ENCODE measurements at regions not wholly inside any gene's neighbourhood (a gene's known extent, or its start where the extent isn't known, plus 50 kb on each side); places are given as distances from the start of the nearest gene placed in this dataset.

DNA sequence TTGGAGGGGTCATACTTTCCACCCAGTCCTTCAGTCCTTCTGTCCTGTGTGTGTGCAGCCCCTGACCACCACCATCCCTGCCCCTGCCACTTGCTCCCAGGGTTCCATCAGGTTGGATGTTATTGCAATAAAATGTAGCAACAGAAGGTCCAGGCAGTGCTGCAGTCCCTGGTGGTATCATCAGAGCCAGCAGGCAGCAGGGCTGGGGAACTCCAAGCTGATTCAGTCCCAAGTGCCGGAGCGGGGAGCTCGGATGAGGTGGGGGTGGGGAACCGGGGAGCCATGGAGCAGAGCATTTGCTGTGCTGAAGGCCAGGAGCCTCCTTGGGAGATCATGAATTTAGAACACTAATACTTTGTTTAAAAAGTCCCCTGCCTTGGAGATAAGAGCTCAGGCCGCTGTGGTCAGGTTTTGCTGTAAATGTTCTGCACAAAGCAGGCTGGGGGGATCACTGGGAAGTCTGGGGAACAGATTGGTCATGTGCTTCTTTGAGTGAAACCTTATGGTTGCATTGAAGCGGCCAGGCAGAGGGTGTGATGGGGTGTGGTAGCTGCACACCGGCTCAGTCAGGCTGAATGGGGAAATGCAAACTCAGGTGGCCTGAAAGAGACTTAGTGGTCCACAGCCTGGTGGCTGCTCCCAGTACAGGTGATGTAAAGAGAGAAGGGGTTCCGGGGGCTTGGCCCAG, 225.9 kb downstream of the SEC14L1 start:
- no peak for DNase-seq

DNA sequence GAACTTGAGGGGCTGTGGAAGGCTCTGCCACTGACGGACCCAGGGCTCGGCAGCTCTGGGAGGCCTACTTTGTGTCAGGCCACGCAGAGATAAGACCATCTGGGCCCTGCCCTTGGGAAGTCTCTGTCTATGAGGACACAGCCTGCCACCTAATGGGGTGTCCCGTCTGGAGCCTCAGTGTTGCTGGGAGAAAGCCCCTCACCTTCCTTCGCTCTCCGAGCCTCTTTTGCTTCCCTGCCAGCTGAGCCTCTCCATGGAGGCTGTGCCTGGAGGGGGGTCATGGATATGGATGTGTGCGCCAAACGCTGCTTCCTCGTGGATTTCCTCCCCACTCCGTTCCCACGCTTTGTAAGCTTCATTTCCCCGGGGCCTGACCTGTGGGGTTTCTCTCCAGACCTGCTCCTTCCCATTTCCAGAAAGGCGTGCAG, 228.8 kb downstream of the SEC14L1 start:
- DNase-seq, result no peak

DNA sequence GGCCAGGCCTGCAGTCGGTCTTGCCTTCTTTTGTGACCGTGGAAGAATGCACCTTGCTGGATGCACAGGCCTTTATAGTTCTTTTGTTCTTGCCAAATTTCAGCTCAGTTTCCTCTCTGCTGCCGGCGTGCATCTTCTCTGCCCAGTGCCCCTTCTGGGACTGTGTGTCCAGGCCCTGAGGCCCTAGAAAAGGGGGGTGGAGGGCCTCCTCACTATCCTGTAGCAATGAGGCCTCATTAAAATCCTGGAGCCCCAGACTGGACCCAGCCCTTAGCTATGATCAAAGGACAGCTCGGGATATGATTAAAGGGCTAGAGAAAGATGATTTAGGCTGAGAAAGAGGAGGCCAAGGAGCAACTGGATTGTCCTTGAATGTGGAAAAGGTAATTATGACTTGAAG, 229.8 kb downstream of the SEC14L1 start:
- no peak for DNase-seq

DNA sequence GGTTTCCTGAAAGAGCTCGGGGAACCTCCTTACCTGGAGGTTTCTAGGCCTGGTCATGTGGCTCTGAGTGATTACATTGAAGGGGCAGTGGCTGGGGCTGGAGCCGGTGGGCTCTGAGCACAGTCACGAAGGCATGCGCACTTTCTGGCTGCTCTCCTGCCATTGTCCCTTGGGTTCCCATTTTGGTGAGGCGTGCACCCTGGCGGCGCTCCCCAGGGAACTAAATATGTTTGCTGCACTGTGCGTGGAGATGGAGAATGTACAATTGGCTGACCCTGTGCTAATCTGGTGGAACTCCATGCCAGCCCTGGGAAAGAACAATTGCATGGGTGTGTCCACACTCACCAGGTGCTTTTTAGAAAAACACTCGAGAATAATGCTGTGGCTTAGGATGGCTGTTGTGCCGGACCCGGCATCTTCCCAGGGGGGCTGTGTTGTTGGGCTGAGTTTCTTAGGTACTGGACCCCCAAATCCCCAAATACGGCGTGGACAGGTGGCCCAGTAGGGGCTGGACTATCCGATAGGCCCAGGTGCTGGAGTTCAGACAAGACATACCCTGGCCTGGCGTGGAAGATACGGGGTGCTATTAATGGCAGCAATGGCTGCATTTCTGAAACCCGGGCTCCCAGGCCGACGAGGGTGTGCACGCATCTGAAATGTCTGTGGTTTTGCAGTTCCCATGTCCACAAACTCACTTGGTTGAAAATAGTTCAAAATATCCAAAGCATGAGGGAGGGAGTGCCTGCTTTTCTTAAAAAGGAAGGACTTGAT, 230.5 kb downstream of the SEC14L1 start:
- peak; percentile 58 to 91 for DNase-seq

DNA sequence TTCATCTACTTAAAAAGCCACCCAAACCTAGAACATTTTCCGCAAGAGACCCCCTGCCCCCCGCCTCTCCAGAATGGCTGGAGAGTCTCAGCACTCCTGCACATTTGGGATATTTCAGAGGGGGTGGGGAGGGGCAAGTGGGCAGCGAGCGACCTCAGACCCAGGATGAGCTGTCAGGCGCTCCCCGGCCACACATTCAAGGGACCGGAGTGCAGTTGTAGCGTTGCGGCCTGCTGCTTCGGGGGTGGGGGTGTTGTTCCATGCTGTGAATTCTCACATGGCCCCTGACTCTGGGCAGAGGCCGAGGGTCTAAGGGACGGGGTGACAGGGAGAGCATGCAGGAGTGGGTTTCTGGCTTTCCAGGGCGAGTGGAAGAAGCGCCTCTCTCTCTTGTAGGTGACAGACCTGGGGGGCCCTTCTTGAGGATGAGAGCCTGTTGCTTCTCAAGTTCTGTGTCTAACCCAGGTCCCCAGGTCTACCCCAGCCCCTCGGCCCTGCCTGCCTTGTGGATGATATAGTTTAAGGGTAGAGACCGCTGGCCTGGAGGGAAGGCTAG, 231.2 kb downstream of the SEC14L1 start:
- DNase-seq, result no peak

DNA sequence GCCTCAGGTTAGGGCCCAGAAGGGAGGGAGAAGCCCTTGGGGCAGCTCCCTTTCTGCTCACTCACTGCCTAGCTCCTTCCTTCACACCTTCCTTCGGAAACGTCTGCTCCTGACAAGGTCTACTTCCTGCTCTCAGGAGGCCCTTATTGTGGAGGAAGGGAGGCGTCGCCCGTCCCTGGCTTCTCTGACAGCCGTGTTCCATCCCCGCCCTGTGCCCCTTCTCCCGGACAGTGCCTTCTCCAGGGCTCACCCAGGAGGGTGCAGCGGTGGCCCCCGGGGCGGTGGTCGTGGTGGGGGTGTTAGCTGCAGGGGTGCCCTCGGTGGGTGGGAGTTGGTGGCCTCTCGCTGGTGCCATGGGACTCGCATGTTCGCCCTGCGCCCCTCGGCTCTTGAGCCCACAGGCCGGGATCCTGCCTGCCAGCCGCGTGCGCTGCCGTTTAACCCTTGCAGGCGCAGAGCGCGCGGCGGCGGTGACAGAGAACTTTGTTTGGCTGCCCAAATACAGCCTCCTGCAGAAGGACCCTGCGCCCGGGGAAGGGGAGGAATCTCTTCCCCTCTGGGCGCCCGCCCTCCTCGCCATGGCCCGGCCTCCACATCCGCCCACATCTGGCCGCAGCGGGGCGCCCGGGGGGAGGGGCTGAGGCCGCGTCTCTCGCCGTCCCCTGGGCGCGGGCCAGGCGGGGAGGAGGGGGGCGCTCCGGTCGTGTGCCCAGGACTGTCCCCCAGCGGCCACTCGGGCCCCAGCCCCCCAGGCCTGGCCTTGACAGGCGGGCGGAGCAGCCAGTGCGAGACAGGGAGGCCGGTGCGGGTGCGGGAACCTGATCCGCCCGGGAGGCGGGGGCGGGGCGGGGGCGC, 231.9 kb downstream of the SEC14L1 start:
- peak; percentile 37 for DNase-seq

DNA sequence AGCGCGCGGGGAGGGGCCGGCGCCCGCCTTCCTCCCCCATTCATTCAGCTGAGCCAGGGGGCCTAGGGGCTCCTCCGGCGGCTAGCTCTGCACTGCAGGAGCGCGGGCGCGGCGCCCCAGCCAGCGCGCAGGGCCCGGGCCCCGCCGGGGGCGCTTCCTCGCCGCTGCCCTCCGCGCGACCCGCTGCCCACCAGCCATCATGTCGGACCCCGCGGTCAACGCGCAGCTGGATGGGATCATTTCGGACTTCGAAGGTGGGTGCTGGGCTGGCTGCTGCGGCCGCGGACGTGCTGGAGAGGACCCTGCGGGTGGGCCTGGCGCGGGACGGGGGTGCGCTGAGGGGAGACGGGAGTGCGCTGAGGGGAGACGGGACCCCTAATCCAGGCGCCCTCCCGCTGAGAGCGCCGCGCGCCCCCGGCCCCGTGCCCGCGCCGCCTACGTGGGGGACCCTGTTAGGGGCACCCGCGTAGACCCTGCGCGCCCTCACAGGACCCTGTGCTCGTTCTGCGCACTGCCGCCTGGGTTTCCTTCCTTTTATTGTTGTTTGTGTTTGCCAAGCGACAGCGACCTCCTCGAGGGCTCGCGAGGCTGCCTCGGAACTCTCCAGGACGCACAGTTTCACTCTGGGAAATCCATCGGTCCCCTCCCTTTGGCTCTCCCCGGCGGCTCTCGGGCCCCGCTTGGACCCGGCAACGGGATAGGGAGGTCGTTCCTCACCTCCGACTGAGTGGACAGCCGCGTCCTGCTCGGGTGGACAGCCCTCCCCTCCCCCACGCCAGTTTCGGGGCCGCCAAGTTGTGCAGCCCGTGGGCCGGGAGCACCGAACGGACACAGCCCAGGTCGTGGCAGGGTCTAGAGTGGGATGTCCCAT, 232.8 kb downstream of the SEC14L1 start:
- DNase-seq, result no peak

DNA sequence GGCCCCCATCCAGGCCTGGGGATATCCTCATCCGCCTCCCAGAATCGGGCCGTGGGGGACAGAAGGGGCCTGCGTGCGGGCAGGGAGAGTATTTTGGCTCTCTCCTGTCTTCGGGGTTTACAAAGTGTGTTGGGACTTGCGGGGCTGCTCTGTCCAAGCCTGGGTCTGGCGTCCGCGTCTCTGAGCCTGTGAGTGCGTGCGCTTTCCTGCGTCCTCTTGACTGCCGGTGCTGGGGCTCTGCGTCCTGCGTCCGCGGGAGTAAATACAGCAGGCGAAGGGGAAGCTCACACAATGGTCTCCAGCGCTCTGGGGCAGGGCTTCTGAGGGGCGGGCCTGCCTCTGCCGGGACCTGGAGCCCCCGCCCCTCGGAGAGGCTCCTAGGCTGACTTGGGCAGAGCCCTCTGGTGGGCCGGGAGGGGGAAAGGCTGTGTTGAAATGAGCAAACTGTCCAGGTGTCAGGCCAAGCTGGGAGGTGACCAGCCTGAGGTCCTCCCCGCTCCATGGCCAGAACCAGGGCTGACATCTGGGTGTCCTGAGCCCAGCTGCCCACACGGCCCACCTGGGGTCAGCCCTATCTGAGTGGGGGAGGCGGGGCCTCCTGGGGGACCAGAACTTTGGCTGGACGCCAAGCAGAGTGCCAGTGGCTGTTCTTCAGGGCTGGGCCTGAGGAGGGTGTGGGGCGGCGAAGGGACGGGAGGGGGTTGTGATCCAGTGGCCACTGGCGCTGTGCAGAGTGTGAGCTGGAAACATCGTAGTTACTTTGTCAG, 233.6 kb downstream of the SEC14L1 start:
- peak in 1 of 2 experiments; percentile 23 for DNase-seq

DNA sequence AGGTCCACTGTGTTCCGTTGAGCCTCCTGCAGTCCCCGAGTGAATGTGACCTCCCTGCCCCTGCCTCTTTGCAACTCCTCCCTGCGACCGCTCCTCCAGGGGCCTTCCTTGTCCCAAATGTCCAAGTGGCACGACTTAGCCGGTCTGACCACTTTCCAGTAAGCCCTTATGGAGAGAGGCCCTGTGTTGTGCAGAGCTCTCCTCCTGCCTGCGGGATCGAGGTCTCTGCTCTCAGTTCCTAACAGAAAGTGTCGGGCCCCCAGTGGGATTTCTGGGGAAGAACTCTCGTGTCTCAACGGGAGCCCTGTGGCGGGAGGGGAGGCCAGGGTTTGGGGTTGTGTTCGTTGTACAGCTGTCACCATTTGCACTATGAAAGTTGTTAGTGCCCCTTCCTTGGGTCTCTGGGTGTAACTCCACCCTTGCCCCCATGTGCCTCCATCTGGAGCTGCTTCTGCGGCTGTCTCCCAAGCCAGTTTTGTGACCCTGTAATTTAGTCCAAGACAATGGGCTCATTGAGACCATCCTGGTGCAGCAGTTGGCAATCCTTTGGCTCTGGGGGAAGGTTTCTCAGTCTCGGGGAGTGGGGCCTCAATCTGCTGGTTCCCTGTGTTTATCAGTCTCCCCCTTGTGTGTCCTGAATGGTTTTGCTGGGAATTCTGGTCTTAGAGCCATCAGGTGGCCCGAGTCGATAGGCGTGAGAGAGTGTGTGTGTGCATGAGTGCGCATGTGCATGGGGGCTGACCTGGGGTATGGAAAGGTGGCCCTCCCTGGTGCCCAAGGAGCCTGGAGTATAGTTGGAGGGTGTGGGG, 234.5 kb downstream of the SEC14L1 start:
- DNase-seq, result no peak

DNA sequence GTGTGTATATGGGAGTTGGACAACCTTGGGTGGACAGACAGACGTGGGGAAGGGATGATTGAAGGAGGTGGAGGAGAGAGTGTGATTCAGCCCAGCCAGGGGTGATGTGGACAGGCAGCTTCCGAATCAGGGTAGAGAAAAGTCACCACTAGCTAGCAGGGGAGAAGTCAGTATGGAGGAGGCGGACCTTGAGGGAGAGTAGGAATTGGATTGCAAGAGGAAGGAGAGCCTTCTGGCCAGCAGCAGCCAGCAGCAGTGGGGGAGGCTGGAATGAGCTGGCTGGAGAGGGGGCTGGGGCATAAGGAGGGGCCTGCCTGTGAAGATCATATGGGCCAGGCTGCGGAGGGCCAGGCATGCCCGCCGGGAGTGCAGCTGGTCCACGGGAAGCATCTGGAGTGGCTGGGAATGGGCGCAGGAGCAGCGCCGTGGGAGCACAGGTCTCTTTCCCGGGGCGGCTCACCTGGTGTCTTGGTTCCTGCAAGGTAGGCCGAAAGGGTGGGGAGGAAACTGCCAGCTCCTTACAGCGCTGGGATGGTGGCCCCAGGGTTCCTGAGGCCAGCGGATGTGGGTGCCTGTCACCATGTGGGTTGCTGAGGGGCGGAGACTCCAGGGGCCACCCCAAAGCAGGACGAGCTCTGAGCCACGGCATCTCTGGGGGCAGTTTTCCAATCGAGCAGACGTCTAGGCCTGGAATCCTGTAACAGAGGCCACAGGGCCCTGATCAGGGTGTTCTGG, 235.3 kb downstream of the SEC14L1 start:
- no peak for DNase-seq

DNA sequence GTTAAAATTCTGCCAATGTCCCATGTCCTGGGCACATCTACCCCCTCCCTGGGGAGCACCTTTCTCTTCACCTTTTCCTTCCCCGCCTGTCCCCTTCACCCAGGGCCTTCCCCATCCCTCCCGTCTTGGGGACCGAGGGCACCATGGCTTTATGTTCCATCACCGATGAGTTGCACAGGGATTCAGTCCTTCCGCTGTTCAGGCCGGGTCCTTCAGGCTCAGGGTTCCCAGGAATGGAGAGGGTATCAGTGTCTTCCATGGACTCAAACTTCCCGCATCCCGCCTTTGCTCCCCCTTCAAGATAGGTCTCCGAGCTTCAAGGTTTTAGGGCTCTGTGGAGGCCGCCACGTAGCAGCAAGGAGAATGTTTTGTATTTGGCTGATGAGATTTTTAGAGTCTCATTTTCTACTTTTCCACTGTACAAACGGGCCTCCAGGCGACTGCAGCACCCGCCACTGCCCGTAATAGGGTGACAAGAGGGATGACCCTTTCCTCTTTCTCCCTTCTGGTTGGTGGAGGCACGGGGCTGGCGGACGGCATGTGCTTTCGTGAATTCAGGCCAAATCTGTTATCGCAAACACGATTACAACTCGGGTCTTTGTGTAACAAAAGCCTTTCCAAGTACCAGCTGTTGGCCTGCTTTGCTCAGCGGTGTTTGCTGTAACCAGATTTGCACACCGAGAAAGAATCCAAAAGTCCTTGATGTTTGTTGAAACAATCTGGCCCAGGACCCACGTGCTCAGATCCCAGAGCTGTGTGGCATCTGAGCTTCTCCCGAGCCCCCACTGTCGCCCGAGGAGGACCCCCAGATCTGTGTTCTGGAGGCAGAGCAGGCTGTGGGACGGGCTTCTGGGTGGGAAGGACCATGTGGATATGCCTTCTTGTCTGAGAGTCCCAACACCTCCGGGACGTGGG, 236.3 kb downstream of the SEC14L1 start:
- DNase-seq, result peak in 1 of 2 experiments; percentile 51

DNA sequence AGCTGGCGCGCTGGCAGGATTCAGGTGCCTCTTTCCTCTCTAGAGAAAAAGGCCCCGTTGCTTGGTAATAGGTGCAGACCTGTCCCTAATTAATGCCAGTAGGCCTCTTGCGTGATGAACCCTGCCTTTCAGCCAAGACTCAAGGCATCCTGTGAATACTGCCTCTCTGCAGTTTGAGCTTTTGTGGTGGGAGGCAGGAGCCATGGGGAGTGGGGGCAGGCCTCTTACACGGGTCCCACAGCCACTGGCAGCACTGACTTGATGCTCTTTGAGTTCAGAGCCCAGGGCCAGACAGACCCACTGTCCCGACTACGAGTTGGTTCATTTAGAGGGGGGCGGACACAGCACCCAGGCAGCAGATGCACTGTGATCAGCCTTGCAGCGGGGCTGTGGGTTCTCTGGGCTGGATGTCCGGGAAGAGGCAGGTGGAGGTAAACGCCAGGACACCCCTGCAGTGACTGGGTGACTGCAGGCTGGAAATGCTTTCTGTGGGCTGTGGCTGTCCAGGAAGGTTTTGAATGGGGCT, 237.0 kb downstream of the SEC14L1 start:
- DNase-seq, result no peak

DNA sequence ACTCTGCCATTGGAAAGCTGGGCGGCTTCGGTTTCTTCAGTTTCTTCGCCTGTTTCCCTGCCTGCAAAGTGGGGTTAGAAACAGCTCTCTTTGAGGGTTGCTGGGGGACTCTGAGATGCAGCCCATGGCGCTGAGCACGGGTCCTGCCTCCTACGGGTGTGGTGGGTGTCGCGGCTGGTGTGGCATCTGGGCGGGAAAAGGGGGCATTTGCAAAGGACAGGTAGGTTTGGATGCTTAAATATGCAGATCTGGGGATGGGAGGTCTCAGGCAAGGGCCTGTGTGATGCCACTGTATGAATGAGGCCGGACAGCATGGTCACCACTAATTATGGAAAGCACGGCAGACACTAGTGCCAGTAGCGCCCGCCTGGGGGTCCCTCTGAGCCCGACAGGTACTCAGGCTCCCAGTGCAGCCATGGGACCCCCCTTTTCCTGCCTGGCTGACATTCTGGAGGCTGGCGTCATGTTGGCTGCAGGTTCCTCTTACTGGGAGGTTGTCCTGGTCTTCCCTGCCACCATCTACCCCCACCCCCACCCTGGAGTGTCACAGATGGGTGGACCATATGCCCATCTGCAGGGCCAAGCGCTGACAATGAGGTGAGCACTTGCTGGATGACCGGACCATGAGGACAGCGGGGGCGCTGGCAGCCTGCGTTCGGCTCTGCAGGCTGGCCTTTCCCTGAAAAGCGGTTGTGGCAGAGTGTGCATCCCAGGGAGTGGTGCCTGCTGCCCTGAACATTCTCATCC, 237.7 kb downstream of the SEC14L1 start:
- DNase-seq, result no peak

DNA sequence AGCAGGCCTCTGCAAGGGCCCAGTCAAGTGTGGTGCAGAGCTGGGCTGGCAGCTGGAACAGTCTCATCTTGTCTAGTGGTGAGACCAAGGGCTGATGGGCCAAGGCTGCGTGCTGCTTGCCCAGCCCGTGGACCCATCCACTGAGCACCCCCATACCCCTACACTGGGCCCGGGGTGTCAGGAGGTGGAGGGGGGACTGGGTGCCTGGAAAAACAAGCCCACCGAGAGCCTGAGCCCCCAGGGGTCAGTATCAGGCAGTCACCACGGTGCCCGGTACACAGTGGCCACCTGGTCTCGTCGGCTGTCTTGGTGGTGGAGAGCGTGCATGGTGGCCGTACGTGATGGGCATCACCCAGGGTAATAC, 238.3 kb downstream of the SEC14L1 start:
- no peak for DNase-seq

DNA sequence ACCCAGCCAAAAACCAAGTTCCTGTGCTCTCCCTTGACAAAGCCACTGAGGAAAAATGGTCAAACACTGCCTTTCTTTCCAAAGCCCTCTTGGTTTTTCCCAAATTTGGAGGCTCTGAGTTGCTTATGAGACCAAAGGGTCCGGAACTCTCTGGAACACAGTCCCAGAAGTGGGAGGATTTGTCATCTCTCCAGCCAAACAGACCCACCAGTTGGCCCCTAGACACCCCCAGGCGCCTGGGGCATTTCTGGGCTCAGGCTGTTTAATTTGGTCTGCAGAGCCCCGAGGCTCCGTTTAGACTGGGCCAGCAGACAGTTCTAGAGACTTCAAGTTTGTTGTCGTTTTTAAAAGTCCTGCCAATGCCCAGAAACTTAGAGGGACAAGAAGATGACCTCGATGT, 239.1 kb downstream of the SEC14L1 start:
- no peak for DNase-seq

DNA sequence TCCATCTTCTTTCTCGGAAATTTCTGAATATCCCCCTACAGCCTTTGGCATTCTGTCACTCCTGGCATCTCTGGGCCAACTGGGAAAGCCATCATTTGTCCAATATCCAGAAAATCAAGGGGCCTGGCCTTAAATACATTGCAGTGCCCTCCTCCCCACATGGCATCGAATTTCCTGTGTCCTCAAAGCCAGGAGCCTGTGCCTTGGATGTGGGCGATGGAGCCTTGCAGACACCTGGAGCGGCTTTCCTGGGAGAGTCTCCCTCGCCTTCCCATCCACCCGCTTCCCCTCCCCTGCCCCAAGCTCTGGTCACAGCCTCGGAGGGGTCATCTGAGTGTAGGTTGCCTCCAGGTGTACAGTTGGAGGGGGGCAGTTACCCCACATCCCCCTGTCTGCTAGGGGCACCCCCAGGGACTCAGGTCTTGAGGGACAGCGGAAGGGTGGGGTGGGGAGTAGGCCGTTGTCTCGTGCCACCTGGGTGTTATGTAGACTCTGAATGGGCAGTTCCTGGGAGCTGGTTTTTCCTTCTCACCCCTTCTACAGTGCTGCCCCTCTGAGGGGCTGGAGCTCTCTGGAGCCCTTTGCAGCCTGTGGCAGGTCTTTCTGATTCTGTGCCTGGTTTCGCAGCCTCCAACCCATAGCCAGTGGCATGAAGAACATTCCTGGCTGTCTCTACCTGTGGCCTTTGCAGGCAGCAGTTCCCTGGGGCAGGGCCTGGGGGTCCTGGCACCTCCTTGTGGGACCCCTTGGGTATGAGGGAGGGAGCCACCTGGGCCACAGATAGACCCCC, 239.8 kb downstream of the SEC14L1 start:
- DNase-seq, result no peak

DNA sequence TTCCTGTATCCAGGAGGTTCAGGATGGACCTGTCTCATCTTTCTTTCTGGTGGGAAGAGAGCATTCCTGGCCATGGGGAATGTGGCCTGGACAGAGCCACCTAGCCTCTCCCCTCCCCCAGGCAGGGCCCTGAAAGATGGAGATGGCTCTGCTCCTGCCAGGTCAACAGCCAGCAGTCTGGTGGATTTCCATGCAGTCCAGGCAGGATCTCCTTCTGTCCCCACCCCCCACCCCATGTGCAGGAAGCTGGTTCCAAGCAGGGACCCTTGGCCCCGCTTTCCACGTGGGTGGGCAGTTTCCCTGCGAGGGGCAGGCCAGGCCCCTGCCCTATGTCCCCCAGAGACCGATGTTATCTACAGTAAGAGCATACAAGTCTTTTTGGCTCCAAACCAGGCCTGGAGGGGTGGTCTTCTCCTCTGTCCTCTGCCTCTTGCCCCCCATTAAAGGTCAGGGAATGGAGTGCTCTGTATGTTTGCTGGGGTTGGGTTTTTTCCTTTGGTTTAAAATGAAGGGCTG, 240.5 kb downstream of the SEC14L1 start:
- DNase-seq, result no peak
